GM21447 (cell line): ENCODE measurements at regions not wholly inside any gene's neighbourhood (a gene's known extent, or its start where the extent isn't known, plus 50 kb on each side); places are given as distances from the start of the nearest gene placed in this dataset.
"Not testable (repeated sequence)": the region's sequence is repeated elsewhere in the genome, so short reads cannot be mapped to it uniquely, and the experiment has no call there.

ENCODE experiments used
- ATAC-seq: cut with Tn5 transposase; IDR thresholded peaks from one replicate; pipeline ENCODE4 v1.9.1; 2021; ENCODE audit not compliant: unreplicated experiment

GRCh38 chrX:12034741-12035140 lies 103.5 kb upstream of the FRMPD4 start:
- ATAC-seq: no peak

DNA sequence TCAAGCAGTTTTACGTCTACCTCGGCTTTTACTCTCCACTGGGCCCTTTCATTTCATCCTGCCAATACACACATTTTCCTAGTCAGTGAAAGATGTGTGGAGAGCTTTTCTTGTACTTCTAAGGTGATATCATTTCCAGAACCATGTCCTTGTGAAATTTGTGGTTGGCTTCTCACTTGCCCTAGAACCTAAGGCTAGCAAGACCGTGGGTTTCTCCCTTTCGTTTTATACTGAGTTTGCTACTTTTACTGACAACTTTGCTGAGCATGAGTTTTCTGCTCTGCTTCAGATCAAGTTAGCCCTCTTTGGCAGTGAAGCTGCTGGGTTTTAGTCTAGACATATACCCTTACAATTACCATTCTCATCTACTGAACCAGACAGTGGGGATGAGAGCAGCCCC lies 95.7 kb upstream of the FRMPD4 start:
- no peak for ATAC-seq

DNA sequence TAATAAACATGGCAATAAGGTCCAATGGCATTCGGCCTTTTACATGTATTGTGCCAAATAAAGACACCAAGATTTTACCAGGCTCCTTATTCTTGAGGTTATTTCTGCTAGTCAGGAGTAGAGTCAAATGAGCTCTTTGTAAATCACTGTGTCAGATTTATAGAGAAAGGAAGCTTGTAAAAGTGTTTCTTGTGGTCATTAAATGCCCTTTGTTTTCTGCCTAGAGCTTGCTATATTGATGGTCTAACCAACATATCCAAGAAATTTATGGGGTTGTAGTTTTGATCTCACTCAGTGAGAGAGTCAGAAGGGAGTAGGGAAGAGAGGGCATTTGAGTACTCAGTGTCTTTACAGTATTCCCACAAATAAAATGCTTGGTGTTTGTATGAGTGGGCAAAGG lies 86.2 kb upstream of the FRMPD4 start:
- ATAC-seq: no peak

DNA sequence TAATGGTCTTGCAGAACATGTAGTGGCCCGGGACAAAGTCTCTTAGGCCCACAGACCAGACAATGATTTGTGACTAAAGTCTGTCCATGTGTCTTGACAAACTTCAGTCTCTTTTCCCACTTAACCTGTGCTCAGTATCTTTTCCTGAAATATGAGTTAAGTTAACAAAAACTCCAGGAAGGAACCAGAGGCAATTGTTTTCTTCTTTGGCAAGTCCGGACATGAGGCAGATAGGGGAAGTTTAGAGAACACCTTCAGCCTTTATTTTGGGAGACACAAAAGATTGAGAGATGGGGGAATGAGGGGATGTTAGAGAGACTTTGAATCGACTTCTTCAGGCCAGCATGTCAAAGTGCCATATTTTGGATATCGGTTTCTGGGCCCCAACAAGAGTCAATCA lies 80.2 kb upstream of the FRMPD4 start:
- ATAC-seq: no peak

DNA sequence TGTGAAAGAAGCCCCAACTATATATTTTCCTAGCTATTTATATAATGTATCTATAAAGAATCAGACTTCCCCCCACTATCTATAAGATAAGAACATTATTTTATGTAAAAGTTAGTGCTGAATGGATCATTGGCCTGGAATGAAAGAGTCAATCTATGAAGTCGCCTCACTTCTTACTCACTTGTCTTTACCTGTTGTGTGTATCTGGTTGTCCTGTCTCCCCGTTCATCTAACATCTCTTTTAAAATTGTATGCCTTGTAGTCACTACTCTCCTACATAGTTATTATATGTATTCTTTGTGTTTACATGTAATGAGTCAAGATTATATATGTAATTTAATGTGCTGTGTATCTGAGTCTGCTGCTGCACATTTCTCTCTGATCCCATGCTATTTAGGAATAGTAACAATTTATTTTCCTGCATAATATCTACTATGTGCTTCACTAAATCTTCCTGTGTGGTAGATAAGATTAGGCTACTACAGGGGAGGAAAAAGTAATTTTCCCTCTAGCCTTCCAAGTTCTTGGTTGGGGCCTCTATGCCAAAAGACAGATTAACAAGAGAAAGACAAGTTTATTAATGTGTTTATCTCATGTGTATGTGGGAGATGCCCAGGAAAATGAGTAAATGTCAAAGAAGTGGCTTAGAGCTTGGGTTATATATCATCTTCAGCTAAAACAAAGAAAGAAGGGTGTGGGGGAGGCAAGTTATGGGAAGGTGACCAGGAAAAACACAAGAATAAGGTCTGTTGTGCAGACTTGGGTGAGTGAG lies 77.6 kb upstream of the FRMPD4 start:
- ATAC-seq: no peak

DNA sequence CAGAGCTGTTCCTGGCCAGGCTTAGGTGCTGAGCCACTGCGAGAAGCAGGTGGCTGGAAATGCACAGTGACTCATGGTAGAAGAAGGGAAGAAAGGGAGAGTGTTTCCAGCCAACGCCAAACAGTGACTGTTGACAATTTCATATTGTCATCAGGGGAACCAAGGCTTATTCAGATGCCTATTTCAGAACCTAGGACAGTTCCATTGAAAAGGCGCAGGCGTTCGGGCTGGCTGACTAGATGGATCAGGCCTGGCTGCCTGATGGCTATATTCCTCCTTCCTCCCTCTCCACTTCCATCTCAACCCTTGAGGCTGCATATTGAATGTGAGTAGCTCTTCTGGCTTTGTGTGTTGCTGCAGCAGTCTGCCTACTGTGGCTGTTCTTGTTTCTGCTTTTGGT lies 73.0 kb upstream of the FRMPD4 start:
- ATAC-seq: no peak

- no peak for ATAC-seq
Measured at GRCh38 chrX:12076046-12076445, 62.2 kb upstream of the FRMPD4 start.

- ATAC-seq: no peak
Measured at GRCh38 chrX:12080265-12080664, 58.0 kb upstream of the FRMPD4 start.

GRCh38 chrX:12082959-12083358 lies 55.3 kb upstream of the FRMPD4 start:
- not testable (repeated sequence) for ATAC-seq
